ENCODE measurements at regions not wholly inside any gene's neighbourhood (a gene's known extent, or its start where the extent isn't known, plus 50 kb on each side); places are given as distances from the start of the nearest gene placed in this dataset.

DNA sequence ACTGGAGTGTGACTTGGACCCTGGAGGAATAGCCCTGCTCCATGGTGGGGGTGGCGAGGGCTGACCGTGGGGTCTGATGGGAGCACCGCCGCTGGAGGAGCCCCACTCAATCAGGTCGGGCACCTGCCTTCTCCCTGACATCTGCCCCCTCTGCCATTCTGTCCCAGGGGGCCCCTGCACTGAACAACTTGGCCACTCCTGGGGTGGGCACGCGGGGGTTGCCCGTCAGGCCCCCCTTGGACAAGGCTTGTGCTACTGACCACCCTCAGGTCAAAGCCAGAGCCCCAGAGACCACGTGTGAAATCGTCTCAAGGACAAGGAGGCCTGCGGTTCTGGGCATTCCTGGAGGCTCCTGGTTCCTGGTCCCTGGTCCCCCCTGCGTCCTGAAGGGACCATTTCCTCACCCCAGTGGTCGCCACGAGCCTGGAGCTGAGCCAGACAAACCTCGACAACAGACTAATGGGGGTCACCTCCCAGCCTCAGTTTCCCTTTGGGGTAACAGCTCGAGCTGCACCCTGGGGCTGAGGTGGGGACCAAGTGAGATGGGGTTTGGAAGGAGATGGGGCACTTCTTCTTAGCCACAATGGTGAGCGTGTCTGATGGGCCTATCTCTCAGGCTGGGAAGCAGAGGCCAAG lies 73.4 kb upstream of the RNU6ATAC start:
- ChIA-PET POLR2A (no interaction called here), RAD21 (ENCODE audit: low non-redundant PET in 1 of 2, low total read pairs in 2 of 2, uncharacterized antibody in 2 of 2, unreplicated experiment in 2 of 2) (no interaction called here)
- no TSS peak for BruUV-seq (replicated peaks)

DNA sequence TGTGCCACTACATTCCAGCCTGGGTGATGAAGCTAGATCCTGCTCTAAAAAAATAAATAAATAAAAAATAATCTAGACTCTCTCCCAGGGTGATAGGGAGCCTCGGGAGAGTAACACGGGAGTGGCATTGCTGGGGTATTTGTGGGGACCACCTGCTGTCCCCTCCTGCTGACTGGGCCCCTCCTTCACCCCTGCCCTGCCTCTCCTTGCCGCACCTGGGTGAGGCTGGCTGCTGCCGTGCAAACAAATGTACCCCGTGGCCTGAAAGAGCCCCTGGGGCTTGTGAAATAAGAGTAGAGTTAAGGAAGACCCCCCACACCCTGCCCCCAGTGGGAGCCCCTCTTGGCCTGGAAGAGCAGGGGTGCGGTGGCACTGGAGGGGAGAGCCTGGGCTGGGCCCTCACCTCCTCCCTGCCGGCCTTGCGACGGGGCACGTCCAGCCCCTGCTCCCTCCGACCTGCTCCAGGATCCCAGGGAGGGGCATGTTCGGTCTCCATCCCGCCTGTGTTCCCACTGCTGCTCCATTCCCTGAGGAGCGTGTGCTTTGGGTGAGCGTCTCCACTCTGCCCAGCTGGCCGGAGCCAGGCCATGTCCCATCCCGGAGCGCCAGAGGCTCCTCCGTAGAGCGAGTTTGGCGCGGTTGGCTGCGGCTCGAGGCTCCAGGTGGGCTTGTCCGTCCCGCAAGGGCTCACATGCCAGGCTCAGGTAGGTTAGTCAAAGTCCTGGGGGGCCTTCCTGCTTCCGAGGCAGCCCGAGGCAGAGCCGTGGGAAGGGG lies 75.0 kb upstream of the RNU6ATAC start:
- POLR2A ChIA-PET = no interaction called here
- RAD21 ChIA-PET (ENCODE audit: low non-redundant PET in 1 of 2, low total read pairs in 2 of 2, uncharacterized antibody in 2 of 2, unreplicated experiment in 2 of 2) = no interaction called here
- TF ChIP-seq POLR2A (IDR thresholded peaks at IDR 0.05; ENCODE audit: borderline replicate concordance, extremely low read depth, insufficient read depth, insufficient read length) (no peak), CBX3 (IDR thresholded peaks at IDR 0.05; ENCODE audit: low read depth) (no peak), SP1 (IDR thresholded peaks at IDR 0.05; ENCODE audit: low read depth) (no peak), RAD21 (IDR thresholded peaks at IDR 0.05; ENCODE audit: low read depth) (no peak), ZFX (IDR thresholded peaks at IDR 0.05) (no peak), MAX (IDR thresholded peaks at IDR 0.05) (no peak)
- TF ChIP-seq, protein P1, sequence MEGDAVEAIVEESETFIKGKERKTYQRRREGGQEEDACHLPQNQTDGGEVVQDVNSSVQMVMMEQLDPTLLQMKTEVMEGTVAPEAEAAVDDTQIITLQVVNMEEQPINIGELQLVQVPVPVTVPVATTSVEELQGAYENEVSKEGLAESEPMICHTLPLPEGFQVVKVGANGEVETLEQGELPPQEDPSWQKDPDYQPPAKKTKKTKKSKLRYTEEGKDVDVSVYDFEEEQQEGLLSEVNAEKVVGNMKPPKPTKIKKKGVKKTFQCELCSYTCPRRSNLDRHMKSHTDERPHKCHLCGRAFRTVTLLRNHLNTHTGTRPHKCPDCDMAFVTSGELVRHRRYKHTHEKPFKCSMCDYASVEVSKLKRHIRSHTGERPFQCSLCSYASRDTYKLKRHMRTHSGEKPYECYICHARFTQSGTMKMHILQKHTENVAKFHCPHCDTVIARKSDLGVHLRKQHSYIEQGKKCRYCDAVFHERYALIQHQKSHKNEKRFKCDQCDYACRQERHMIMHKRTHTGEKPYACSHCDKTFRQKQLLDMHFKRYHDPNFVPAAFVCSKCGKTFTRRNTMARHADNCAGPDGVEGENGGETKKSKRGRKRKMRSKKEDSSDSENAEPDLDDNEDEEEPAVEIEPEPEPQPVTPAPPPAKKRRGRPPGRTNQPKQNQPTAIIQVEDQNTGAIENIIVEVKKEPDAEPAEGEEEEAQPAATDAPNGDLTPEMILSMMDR (IDR thresholded peaks at IDR 0.05 in 2 of 3, conservative IDR thresholded peaks at IDR 0.05 in 1 of 3; ENCODE audit: borderline replicate concordance in 1 of 3, insufficient read depth in 1 of 3, low read depth in 2 of 3, low read length in 2 of 3) = no peak
- no peaks in the 10 kb centered on the region for H3K36me3 ChIP-seq (ENCODE audit: control insufficient read depth in 1 of 2, insufficient read depth in 2 of 2, low read length in 2 of 2)
- H3K27ac ChIP-seq (ENCODE audit: low read depth, low read length) = no peak overlapping the region
- H3K9me3 ChIP-seq (ENCODE audit: control insufficient read depth in 1 of 2, insufficient read depth in 1 of 2, low read depth in 1 of 2, low read length in 2 of 2) = no peaks in the 10 kb centered on the region
- ATAC-seq (no peak), DNase-seq (ENCODE audit: low read depth, low spot score) (no peak)
- no peaks in the 10 kb centered on the region for H3K79me2 ChIP-seq (ENCODE audit: insufficient read depth, low read length)
- H3K4me2 ChIP-seq (ENCODE audit: low read length) = no peak overlapping the region
- CTCF ChIA-PET = no interaction called here
- H3K4me1 ChIP-seq (ENCODE audit: control insufficient read depth in 1 of 2, insufficient read depth in 2 of 2, low read length in 2 of 2) = no peaks in the 10 kb centered on the region; a peak in 1 of 4 replicates
- BruUV-seq (replicated peaks) = no TSS peak
- no peak overlapping the region for H3K4me3 ChIP-seq (replicated peaks in 1 of 2; ENCODE audit: low read depth in 1 of 2, low read length in 2 of 2)
- H4K20me1 ChIP-seq (ENCODE audit: insufficient read depth) = no peaks in the 10 kb centered on the region
- intact Hi-C loops (cut with micrococcal nuclease) = no loop called here
- H2AFZ ChIP-seq (ENCODE audit: low read depth, low read length, poor library complexity, severe bottlenecking) = no peak overlapping the region
- no peak overlapping the region for H3K9ac ChIP-seq (ENCODE audit: low read length)
- H3K27me3 ChIP-seq (ENCODE audit: insufficient read depth, low read length) = peaks cover 7% of the 10 kb centered on the region; the same call in 1 of the 2 replicates
- H3K9me2 ChIP-seq (ENCODE audit: insufficient read depth) = no peaks in the 10 kb centered on the region

More for the DNA sequence above, 73.4 kb upstream of the RNU6ATAC start:
- Histone ChIP-seq H3K4me3 (replicated peaks in 1 of 2; ENCODE audit: low read depth in 1 of 2, low read length in 2 of 2) (no peak overlapping the region), H3K4me2 (ENCODE audit: low read length) (no peak overlapping the region), H3K27ac (ENCODE audit: low read depth, low read length) (no peak overlapping the region), H3K9me2 (ENCODE audit: insufficient read depth) (no peaks in the 10 kb centered on the region), H3K79me2 (ENCODE audit: insufficient read depth, low read length) (no peaks in the 10 kb centered on the region), H3K4me1 (ENCODE audit: control insufficient read depth in 1 of 2, insufficient read depth in 2 of 2, low read length in 2 of 2) (no peaks in the 10 kb centered on the region; a peak in 1 of 4 replicates), H3K9me3 (ENCODE audit: control insufficient read depth in 1 of 2, insufficient read depth in 1 of 2, low read depth in 1 of 2, low read length in 2 of 2) (no peaks in the 10 kb centered on the region), H2AFZ (ENCODE audit: low read depth, low read length, poor library complexity, severe bottlenecking) (no peak overlapping the region), H3K36me3 (ENCODE audit: control insufficient read depth in 1 of 2, insufficient read depth in 2 of 2, low read length in 2 of 2) (no peaks in the 10 kb centered on the region), H3K9ac (ENCODE audit: low read length) (no peak overlapping the region), H3K27me3 (ENCODE audit: insufficient read depth, low read length) (no peaks in the 10 kb centered on the region), H4K20me1 (ENCODE audit: insufficient read depth) (no peaks in the 10 kb centered on the region)
- TF ChIP-seq POLR2AphosphoS5 (IDR thresholded peaks at IDR 0.05; ENCODE audit: low read depth, low read length) (no peak), MAX (IDR thresholded peaks at IDR 0.05) (no peak), ZNF274 (IDR thresholded peaks at IDR 0.05; ENCODE audit: low read depth, low read length) (no peak)
- ATAC-seq = no peak
- intact Hi-C loops (cut with micrococcal nuclease) = no loop called here
- CTCF ChIA-PET = no interaction called here
- DNase-seq (ENCODE audit: low read depth, low spot score) = no peak
